IMR-90 (cell line): ENCODE measurements at regions not wholly inside any gene's neighbourhood (a gene's known extent, or its start where the extent isn't known, plus 50 kb on each side); places are given as distances from the start of the nearest gene placed in this dataset.

Experiments used
- ATAC-seq: fragments of 200-7000 bp; cut with Tn5 transposase; 2 replicates; pipeline ENCODE4 v1.9.1; 2020; ENCODE audit warnings: low read depth, mild to moderate bottlenecking, moderate library complexity
- BruUV-seq: library from RNA; stranded (reverse); fragments of 400-500 nt; replicated peaks from 2 replicates; lab custom pipeline; 2021; lab: Mats Ljungman, UMichigan
- CTCF ChIA-PET: fragments of 300-600 bp; formaldehyde crosslinking; extraction: SDS; loops from one replicate; lab custom pipeline; 2021; ENCODE audit warnings: antibody characterized with exemption; lab: Yijun Ruan, JAX
- POLR2A ChIA-PET: fragments of 300-600 bp; sonication (Branson Sonifier 250); formaldehyde crosslinking; loops from one replicate; lab custom pipeline; 2022; ENCODE audit warnings: antibody characterized with exemption; ENCODE audit not compliant: unreplicated experiment; lab: Charles Lee
- DNase-seq: peaks from one replicate; pipeline ENCODE4 v3.0.0; 2013
- H2AFZ ChIP-seq: replicated peaks from 2 replicates; pipeline ENCODE3; 2013; ENCODE audit warnings: low read length, mild to moderate bottlenecking; ENCODE audit not compliant: poor library complexity
- H2AK5ac ChIP-seq: 2 replicates; pipeline ENCODE4 v1.6.1; 2013; ENCODE audit warnings: low read depth, low read length, inconsistent platforms
- H2AK9ac ChIP-seq: replicated peaks from 2 replicates; pipeline ENCODE3; 2013; ENCODE audit warnings: mild to moderate bottlenecking, low read depth, low read length, moderate library complexity; ENCODE audit not compliant: poor library complexity
- H2BK120ac ChIP-seq: 2 replicates; pipeline ENCODE4 v1.6.1; 2013; ENCODE audit warnings: low read depth, low read length, inconsistent platforms
- H2BK15ac ChIP-seq: 3 replicates; pipeline ENCODE4 v1.6.1; 2013; ENCODE audit warnings: low read depth, low read length, inconsistent platforms
- H2BK20ac ChIP-seq: 2 replicates; pipeline ENCODE4 v1.6.1; 2013; ENCODE audit warnings: low read depth, mild to moderate bottlenecking, inconsistent platforms, low read length, moderate library complexity
- H2BK5ac ChIP-seq: 2 replicates; pipeline ENCODE4 v1.6.1; 2013; ENCODE audit warnings: mild to moderate bottlenecking, low read depth, low read length, inconsistent platforms; ENCODE audit not compliant: poor library complexity, severe bottlenecking
- H3K14ac ChIP-seq: replicated peaks from 2 replicates; pipeline ENCODE4 v1.6.1; 2013; ENCODE audit warnings: low read depth, low read length, inconsistent platforms
- H3K18ac ChIP-seq: 2 replicates; pipeline ENCODE4 v1.6.1; 2013; ENCODE audit warnings: low read depth, low read length, control low read depth
- H3K23ac ChIP-seq: 2 replicates; pipeline ENCODE4 v1.6.1; 2013; ENCODE audit warnings: low read depth, low read length, inconsistent platforms
- H3K27ac ChIP-seq: 2 replicates; pipeline ENCODE4 v1.5.1; 2013; ENCODE audit warnings: mild to moderate bottlenecking, control low read depth, low read length; ENCODE audit not compliant: insufficient read depth
- H3K27me3 ChIP-seq: 2 replicates; pipeline ENCODE4 v1.6.1; 2013; ENCODE audit warnings: low read length; ENCODE audit not compliant: control insufficient read depth, insufficient read depth
- H3K36me3 ChIP-seq: 2 replicates; pipeline ENCODE4 v1.6.1; 2013; ENCODE audit warnings: low read length, mixed read lengths; ENCODE audit not compliant: control insufficient read depth, insufficient read depth
- H3K4ac ChIP-seq: 2 replicates; pipeline ENCODE4 v1.6.1; 2013; ENCODE audit warnings: low read depth, low read length, inconsistent platforms
- H3K4me1 ChIP-seq: 2 replicates; pipeline ENCODE4 v1.6.1; 2013; ENCODE audit warnings: low read length, mixed read lengths; ENCODE audit not compliant: control insufficient read depth, insufficient read depth
- H3K4me2 ChIP-seq: 2 replicates; pipeline ENCODE4 v1.6.1; 2013; ENCODE audit warnings: low read depth, mild to moderate bottlenecking, control low read depth, low read length, moderate library complexity
- H3K4me3 ChIP-seq: 2 replicates; pipeline ENCODE4 v1.5.1; 2013; ENCODE audit warnings: low read depth, mild to moderate bottlenecking, control low read depth, low read length, moderate library complexity; ENCODE audit not compliant: insufficient read depth
- H3K56ac ChIP-seq: 2 replicates; pipeline ENCODE4 v1.6.1; 2013; ENCODE audit warnings: low read length, inconsistent platforms; ENCODE audit not compliant: insufficient read depth; ENCODE audit errors: extremely low read depth
- H3K79me1 ChIP-seq, 2 experiments: 2 replicates each; pipeline ENCODE4 v1.6.1; 2013; ENCODE audit warnings: low read length in 2 of 2, inconsistent platforms in 1 of 2, low read depth in 1 of 2
- H3K9ac ChIP-seq: 2 replicates; pipeline ENCODE4 v1.6.1; 2013; ENCODE audit warnings: low read depth, low read length, control low read depth
- H3K9me1 ChIP-seq: 2 replicates; pipeline ENCODE4 v1.6.1; 2013; ENCODE audit warnings: low read length, inconsistent platforms; ENCODE audit not compliant: insufficient read depth
- H3K9me3 ChIP-seq: 2 replicates; pipeline ENCODE4 v1.6.1; 2013; ENCODE audit warnings: low read length; ENCODE audit not compliant: control insufficient read depth, insufficient read depth
- H4K20me1 ChIP-seq: 2 replicates; pipeline ENCODE4 v1.6.1; 2013; ENCODE audit warnings: low read length, inconsistent platforms; ENCODE audit not compliant: insufficient read depth
- H4K5ac ChIP-seq: 2 replicates; pipeline ENCODE4 v1.6.1; 2013; ENCODE audit warnings: mild to moderate bottlenecking, low read depth, low read length, control low read depth
- H4K8ac ChIP-seq, 2 experiments: 2 replicates each; pipeline ENCODE4 v1.6.1; 2013; ENCODE audit warnings: low read depth in 2 of 2, low read length in 2 of 2, control low read depth in 1 of 2, inconsistent platforms in 1 of 2
- H4K91ac ChIP-seq: 2 replicates; pipeline ENCODE4 v1.6.1; 2013; ENCODE audit warnings: low read depth, low read length, inconsistent platforms; ENCODE audit not compliant: insufficient read depth
- CEBPB ChIP-seq: IDR thresholded peaks from 2 replicates; pipeline ENCODE4 v1.6.1; 2012; ENCODE audit warnings: low read depth, low read length, improper control_type of control experiment
- MXI1 ChIP-seq: IDR thresholded peaks from 2 replicates; pipeline ENCODE4 v1.6.1; 2012; ENCODE audit warnings: low read depth, mild to moderate bottlenecking, low read length, moderate library complexity, borderline replicate concordance
- RFX5 ChIP-seq: IDR thresholded peaks from 2 replicates; pipeline ENCODE4 v1.8.0; 2012; ENCODE audit warnings: low read depth, mild to moderate bottlenecking, low read length, moderate library complexity
- WGBS, 2 experiments: methylation state at CpG; one replicate each; pipeline versions ENCODE4 v1.1.5 to v1.1.7; 2013; ENCODE audit warnings: missing lambda C conversion rate in 2 of 2; ENCODE audit not compliant: insufficient read length in 1 of 2; ENCODE audit errors: extremely low coverage in 2 of 2; 5-methylcytosine and 5-hydroxymethylcytosine counted together
- dilution Hi-C: fragments of 300-500 bp; cut with HindIII; formaldehyde crosslinking; loops from one replicate; pipeline ENCODE4 v1.14.3; 2018; ENCODE audit warnings: low sequenced_read_pairs; ENCODE audit not compliant: unreplicated experiment
- in situ Hi-C: fragments of 300-500 bp; cut with MboI; formaldehyde crosslinking; loops from 3 replicates; pipeline ENCODE4 v1.14.3; 2019; ENCODE audit warnings: low sequenced_read_pairs, inconsistent platforms, mixed read lengths
- intact Hi-C: fragments of 100-400 bp; cut with micrococcal nuclease; formaldehyde crosslinking; loops from 2 replicates; pipeline ENCODE4 v1.10.0; 2022
- TF ChIP-seq, protein P1 (sequence below): conservative IDR thresholded peaks from 2 replicates; pipeline ENCODE4 v1.5.1; 2012; ENCODE audit warnings: mild to moderate bottlenecking, low read depth, low read length, improper control_type of control experiment

GRCh38 chr20:55881204-55881603, 124.1 kb downstream of the CBLN4 start:
- Histone ChIP-seq H2BK5ac (no peak overlapping the region), H2BK15ac (no peak overlapping the region), H3K4me2 (no peak overlapping the region), H4K5ac (no peak overlapping the region), H2AFZ (no peak overlapping the region), H3K56ac (no peak overlapping the region), H3K36me3 (no peaks in the 10 kb centered on the region), H2BK120ac (no peak overlapping the region), H3K18ac (no peak overlapping the region), H2BK20ac (no peak overlapping the region), H3K4me3 (no peak overlapping the region), H3K79me1 (no peaks in the 10 kb centered on the region), H3K9me3 (peaks cover 15% of the 10 kb centered on the region), H3K23ac (no peak overlapping the region), H4K8ac (no peak overlapping the region), H3K9me1 (no peaks in the 10 kb centered on the region), H2AK9ac (no peak overlapping the region), H3K4me1 (no peaks in the 10 kb centered on the region), H3K14ac (no peak overlapping the region), H4K91ac (no peak overlapping the region), H4K20me1 (no peaks in the 10 kb centered on the region), H2AK5ac (no peak overlapping the region), H3K27ac (no peak overlapping the region), H3K9ac (no peak overlapping the region), H3K27me3 (no peaks in the 10 kb centered on the region), H3K4ac (no peak overlapping the region)
- CTCF ChIA-PET, result no interaction called here
- no peak for ATAC-seq
- WGBS, 2 experiments, result no CpG with 5 or more reads among the region's 4 CpGs
- dilution Hi-C loops (no loop called here), intact Hi-C loops (no loop called here), in situ Hi-C loops (no loop called here)
- BruUV-seq, result no TSS peak
- no peak for DNase-seq
- no peak for TF ChIP-seq RFX5
- TF ChIP-seq CEBPB, result no peak
- no peak for TF ChIP-seq MXI1
- TF ChIP-seq, protein P1, sequence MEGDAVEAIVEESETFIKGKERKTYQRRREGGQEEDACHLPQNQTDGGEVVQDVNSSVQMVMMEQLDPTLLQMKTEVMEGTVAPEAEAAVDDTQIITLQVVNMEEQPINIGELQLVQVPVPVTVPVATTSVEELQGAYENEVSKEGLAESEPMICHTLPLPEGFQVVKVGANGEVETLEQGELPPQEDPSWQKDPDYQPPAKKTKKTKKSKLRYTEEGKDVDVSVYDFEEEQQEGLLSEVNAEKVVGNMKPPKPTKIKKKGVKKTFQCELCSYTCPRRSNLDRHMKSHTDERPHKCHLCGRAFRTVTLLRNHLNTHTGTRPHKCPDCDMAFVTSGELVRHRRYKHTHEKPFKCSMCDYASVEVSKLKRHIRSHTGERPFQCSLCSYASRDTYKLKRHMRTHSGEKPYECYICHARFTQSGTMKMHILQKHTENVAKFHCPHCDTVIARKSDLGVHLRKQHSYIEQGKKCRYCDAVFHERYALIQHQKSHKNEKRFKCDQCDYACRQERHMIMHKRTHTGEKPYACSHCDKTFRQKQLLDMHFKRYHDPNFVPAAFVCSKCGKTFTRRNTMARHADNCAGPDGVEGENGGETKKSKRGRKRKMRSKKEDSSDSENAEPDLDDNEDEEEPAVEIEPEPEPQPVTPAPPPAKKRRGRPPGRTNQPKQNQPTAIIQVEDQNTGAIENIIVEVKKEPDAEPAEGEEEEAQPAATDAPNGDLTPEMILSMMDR, result no peak
- POLR2A ChIA-PET, result no interaction called here
